Cardiac muscle cell (in vitro differentiated cells and primary cell): ENCODE measurements at regions not wholly inside any gene's neighbourhood (a gene's known extent, or its start where the extent isn't known, plus 50 kb on each side); places are given as distances from the start of the nearest gene placed in this dataset.

Experiments
- DNase-seq, 2 donors: peaks; one replicate each; pipeline versions ENCODE4 v3.0.0 to v3.0.0-alpha.2; 2010 to 2017; ENCODE audit warnings: low read depth in 1 of 2, low spot score in 1 of 2
- H3K27ac ChIP-seq: fragments of 200-600 bp; sonication (generic); 2 replicates; pipeline ENCODE4 v1.5.1; 2016
- H3K27me3 ChIP-seq: fragments of 200-600 bp; sonication (generic); 2 replicates; pipeline ENCODE4 v1.6.0; 2016; ENCODE audit warnings: control low read depth
- H3K36me3 ChIP-seq: fragments of 200-600 bp; sonication (generic); 2 replicates; pipeline ENCODE4 v1.5.1; 2016; ENCODE audit warnings: control low read depth
- H3K4me1 ChIP-seq: fragments of 200-600 bp; sonication (generic); 2 replicates; pipeline ENCODE4 v1.8.1; 2017; ENCODE audit warnings: low read depth, mild to moderate bottlenecking, mixed run types
- H3K4me3 ChIP-seq: fragments of 200-600 bp; sonication (generic); 2 replicates; pipeline ENCODE4 v1.5.1; 2016; ENCODE audit warnings: mild to moderate bottlenecking
- H3K9me3 ChIP-seq: fragments of 200-600 bp; sonication (generic); 2 replicates; pipeline ENCODE4 v1.5.1; 2017; ENCODE audit warnings: low read depth, mild to moderate bottlenecking, control low read depth
- CTCF ChIP-seq: IDR thresholded peaks from 2 replicates; pipeline ENCODE4 v1.5.1; 2012; ENCODE audit warnings: low read depth, mild to moderate bottlenecking, low read length

DNA sequence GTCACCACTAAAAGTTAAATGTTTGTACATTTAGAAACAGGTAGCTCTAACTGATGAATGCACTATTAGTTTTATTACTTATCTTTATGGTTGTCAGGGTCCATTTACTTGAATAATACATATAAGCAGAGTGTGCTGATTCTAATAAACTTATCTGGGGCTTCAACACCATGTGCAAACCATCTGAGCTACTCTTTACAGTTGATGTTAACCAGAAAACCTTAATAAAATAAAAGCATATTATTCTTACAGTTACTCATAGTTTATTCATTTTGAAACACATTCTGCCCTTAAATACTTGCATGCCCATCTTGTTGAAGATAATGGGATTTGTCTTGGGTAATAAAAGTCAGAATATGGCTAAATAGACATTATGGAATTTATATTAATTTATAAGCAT is 1042.2 kb downstream of the EPHA7 start:
- DNase-seq = no peak
- H3K27me3 ChIP-seq = no peaks in the 10 kb centered on the region
- peaks cover 5% of the 10 kb centered on the region for H3K4me1 ChIP-seq
- no peak overlapping the region for H3K27ac ChIP-seq
- H3K4me3 ChIP-seq = no peak overlapping the region
- no peaks in the 10 kb centered on the region for H3K9me3 ChIP-seq
- H3K36me3 ChIP-seq = no peaks in the 10 kb centered on the region
- TF ChIP-seq CTCF = no peak

DNA sequence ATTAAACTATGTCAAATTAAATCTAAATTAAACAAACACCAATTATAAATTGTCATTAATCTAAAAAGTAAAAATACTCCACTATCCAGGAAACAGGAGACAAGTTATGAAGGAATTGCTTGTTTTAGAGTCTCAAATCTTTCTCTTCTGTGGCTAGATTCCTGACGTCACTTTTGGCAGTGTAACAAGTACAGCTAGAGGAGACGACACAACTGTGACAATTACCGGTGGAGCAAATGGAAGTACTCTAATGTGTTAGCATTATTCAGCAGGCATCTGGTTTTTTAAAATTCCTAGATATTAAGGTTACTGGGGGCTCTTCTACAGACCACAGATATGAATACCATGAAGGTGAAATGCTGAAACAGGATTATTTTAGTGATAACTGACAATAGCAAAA is 1042.7 kb downstream of the EPHA7 start:
- TF ChIP-seq CTCF = no peak
- no peak overlapping the region for H3K27ac ChIP-seq
- H3K27me3 ChIP-seq = no peaks in the 10 kb centered on the region
- H3K9me3 ChIP-seq = no peaks in the 10 kb centered on the region
- H3K4me3 ChIP-seq = no peak overlapping the region
- DNase-seq = peak; percentile 1 to 31
- H3K4me1 ChIP-seq = peaks cover 5% of the 10 kb centered on the region
- H3K36me3 ChIP-seq = no peaks in the 10 kb centered on the region

DNA sequence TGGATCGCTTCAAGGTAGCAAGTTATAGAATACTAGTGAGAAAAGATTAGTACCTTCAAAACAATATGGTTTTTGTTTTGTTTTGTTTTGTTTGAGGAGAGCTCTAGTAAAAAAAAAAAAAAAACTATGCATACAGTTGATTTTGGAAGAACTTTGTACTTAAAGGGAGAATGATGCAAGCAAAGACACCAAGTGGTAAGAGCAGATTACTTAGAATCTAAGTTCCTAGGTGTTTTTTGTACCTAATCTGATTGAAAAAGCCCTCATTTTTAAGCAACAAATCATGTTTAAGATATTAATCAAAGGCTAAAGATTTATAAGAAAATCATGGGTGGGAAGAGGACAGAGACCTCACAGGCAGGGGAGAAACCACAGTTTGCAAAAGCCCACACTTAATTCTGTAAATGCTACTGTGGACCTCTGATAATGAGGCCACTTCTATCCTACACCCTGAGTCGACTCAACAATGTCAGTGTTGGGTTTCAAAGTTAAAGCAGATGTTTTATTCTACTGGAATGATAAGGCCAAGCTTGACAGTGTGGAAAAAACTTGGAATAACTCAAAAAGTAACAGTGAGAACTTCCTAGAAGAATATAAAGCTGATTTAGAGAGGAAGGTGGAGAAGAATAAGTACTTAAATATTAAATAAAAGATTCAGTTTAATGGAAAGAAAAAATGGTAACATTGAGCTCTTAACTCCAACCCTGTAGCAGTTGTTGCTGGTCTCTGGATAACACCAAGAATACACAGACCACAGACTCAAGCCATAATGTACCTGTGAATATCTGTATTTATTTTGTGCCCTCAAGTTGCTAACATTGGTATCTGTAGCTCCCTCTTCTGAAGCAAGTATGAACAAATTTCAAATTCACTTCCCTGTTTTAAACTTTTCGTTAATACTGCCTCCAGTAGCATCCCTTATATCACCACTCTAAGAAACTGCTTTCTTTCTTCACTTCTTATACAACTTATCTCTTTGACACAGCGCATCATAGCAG is 1047.8 kb downstream of the EPHA7 start:
- Histone ChIP-seq H3K4me3 (no peak overlapping the region), H3K9me3 (no peaks in the 10 kb centered on the region), H3K27me3 (no peaks in the 10 kb centered on the region), H3K27ac (no peak overlapping the region), H3K36me3 (no peaks in the 10 kb centered on the region), H3K4me1 (peaks cover 1% of the 10 kb centered on the region)
- no peak for DNase-seq
- no peak for TF ChIP-seq CTCF

DNA sequence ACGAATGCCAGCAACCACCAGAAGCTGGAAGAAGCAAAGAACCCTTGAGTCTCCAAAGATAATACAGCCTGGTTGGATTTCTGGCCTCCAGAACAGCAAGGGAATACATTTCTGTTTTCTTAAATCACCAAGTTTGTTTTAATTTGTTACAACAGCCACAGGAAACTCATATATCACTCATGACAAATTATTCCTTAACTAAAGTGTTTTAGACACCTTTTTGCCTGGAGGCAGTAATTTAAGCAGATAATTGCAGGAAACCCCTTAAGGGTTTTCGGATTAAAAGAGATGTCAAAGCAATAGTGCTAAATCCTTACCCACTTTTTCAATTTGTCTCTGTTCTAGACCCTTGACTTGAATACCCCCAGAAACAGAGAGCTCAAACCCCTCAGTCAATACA is 1050.0 kb downstream of the EPHA7 start:
- no peaks in the 10 kb centered on the region for H3K27me3 ChIP-seq
- H3K4me3 ChIP-seq = no peak overlapping the region
- H3K27ac ChIP-seq = no peak overlapping the region
- no peak for DNase-seq
- H3K36me3 ChIP-seq = no peaks in the 10 kb centered on the region
- no peaks in the 10 kb centered on the region for H3K9me3 ChIP-seq
- no peak for TF ChIP-seq CTCF
- H3K4me1 ChIP-seq = no peaks in the 10 kb centered on the region

DNA sequence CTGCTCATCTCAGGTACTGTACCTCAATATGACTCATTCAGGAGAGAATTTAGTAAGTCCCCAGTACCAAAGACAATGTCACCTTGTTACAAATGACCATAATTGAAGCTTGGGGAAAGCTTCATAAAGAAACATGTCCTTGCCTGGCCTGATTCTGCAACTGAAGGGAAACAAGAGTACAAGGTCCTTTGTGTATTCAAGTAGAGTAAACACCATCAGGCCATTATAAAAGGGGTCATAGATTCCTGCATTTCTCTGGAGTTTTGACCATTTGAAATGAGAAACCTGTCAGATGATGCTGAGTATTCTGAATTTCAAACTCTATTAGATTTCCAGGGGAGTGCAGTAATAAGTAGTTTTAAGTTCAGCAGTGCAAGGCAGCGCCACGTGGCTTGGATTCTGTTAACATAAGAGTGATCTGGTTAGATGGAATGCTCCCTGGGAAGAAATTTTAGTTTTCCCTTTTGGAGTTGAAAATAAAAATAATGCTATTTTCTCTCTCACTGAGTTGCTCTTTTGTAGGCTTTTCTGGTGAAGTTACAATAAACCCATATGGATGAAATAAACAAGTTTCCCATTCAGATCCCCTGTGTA is 1054.3 kb downstream of the EPHA7 start:
- Histone ChIP-seq H3K4me1 (no peaks in the 10 kb centered on the region), H3K9me3 (no peaks in the 10 kb centered on the region), H3K4me3 (no peak overlapping the region), H3K36me3 (no peaks in the 10 kb centered on the region), H3K27me3 (no peaks in the 10 kb centered on the region), H3K27ac (no peak overlapping the region)
- TF ChIP-seq CTCF = no peak
- DNase-seq = no peak
